Kidney (tissue), 13 donors: ENCODE measurements at regions not wholly inside any gene's neighbourhood (a gene's known extent, or its start where the extent isn't known, plus 50 kb on each side); places are given as distances from the start of the nearest gene placed in this dataset.

Source experiments
- DNase-seq, 5 donors: peaks; one replicate each; pipeline ENCODE4 v3.0.0-alpha.2; 2013 to 2020
- FAIRE-seq: peaks from 2 replicates; lab custom pipeline; 2012; peaks lifted over from hg19 to GRCh38; lab: Jason Lieb, UNC
- H3K27ac ChIP-seq, 2 donors: one replicate each; pipeline ENCODE4 v1.7.0; 2013; ENCODE audit warnings: low read depth in 2 of 2, low read length in 2 of 2, inconsistent platforms in 1 of 2
- H3K27me3 ChIP-seq: one replicate; pipeline ENCODE4 v1.7.1; 2013; ENCODE audit warnings: low read length, inconsistent platforms; ENCODE audit not compliant: control insufficient read depth, insufficient read depth
- H3K36me3 ChIP-seq, 3 donors: one replicate each; pipeline versions ENCODE4 v1.7.0 to v1.7.1; 2013; ENCODE audit warnings: low read length in 3 of 3, control low read depth in 1 of 3, inconsistent platforms in 1 of 3; ENCODE audit not compliant: insufficient read depth in 3 of 3, control insufficient read depth in 2 of 3
- H3K4me1 ChIP-seq, 3 donors: one replicate each; pipeline versions ENCODE4 v1.7.0 to v1.7.1; 2013; ENCODE audit warnings: low read length in 3 of 3, inconsistent platforms in 1 of 3, low read depth in 1 of 3; ENCODE audit not compliant: control insufficient read depth in 2 of 3, insufficient read depth in 2 of 3
- H3K4me3 ChIP-seq, 3 donors: one replicate each; pipeline versions ENCODE4 v1.7.0 to v1.8.1; 2013; ENCODE audit warnings: low read length in 3 of 3, control low read depth in 1 of 3, inconsistent platforms in 1 of 3
- H3K9ac ChIP-seq, 3 donors: one replicate each; pipeline versions ENCODE4 v1.7.0 to v1.7.1; 2013; ENCODE audit warnings: low read length in 3 of 3, control low read depth in 1 of 3, inconsistent platforms in 1 of 3
- H3K9me3 ChIP-seq, 3 donors: one replicate each; pipeline versions ENCODE4 v1.7.0 to v1.7.1; 2013; ENCODE audit warnings: low read length in 3 of 3, control low read depth in 1 of 3, inconsistent platforms in 1 of 3; ENCODE audit not compliant: control insufficient read depth in 2 of 3, insufficient read depth in 1 of 3
- intact Hi-C: fragments of 100-400 bp; cut with DNase I; formaldehyde crosslinking; loops from one replicate; pipeline ENCODE4 v1.11.1; 2022
- TF ChIP-seq, protein P1 (sequence below): IDR thresholded peaks from 3 replicates; pipeline ENCODE4 v1.5.1; 2012; ENCODE audit warnings: mild to moderate bottlenecking, moderate library complexity, borderline replicate concordance; ENCODE audit not compliant: insufficient read depth; ENCODE audit errors: extremely low read depth
- donor health status: control.
- donor health status: control.
- donor health status: control.
- donor health status: control.
- donor health status: control.
- donor health status: DM: yes; HTN: yes; CAD: no.
- donor health status: Normal renal cell carcinoma (clear cell type).

DNA sequence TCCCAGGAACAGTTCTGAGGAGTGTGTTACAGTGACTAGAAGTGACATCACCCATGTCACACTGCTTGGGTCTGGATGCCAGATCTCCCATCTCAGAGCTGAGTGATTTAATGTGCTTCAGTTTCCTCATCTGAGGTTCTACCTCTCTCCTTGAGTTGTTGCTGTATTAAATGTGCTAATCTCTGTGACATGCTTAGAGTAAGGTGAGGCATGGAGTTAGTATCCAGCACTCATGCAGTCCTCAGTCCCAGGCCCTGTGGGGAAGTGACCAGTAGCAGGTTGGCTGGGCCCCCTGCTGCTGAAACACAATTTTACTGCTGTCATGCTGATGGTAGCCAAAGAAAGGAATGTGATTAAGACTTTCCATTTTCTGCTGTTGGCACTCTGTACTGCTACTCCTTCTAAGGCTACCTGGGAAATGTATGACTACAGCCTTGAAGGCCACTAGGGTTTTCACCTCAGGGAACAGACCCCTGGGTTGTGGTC, 639.6 kb downstream of the MID1IP1 start:
- DNase-seq (no peak), FAIRE-seq (no peak)
- no peak overlapping the region for H3K27ac ChIP-seq
- intact Hi-C loops, result no loop called here
- TF ChIP-seq, protein P1, sequence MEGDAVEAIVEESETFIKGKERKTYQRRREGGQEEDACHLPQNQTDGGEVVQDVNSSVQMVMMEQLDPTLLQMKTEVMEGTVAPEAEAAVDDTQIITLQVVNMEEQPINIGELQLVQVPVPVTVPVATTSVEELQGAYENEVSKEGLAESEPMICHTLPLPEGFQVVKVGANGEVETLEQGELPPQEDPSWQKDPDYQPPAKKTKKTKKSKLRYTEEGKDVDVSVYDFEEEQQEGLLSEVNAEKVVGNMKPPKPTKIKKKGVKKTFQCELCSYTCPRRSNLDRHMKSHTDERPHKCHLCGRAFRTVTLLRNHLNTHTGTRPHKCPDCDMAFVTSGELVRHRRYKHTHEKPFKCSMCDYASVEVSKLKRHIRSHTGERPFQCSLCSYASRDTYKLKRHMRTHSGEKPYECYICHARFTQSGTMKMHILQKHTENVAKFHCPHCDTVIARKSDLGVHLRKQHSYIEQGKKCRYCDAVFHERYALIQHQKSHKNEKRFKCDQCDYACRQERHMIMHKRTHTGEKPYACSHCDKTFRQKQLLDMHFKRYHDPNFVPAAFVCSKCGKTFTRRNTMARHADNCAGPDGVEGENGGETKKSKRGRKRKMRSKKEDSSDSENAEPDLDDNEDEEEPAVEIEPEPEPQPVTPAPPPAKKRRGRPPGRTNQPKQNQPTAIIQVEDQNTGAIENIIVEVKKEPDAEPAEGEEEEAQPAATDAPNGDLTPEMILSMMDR, result no peak
- H3K4me3 ChIP-seq, result no peak overlapping the region
- no peak overlapping the region for H3K9ac ChIP-seq
- peaks cover 4% of the 10 kb centered on the region for H3K27me3 ChIP-seq
- H3K4me1 ChIP-seq, result no peaks in the 10 kb centered on the region
- no peaks in the 10 kb centered on the region for H3K36me3 ChIP-seq
- H3K9me3 ChIP-seq, result no peaks in the 10 kb centered on the region

DNA sequence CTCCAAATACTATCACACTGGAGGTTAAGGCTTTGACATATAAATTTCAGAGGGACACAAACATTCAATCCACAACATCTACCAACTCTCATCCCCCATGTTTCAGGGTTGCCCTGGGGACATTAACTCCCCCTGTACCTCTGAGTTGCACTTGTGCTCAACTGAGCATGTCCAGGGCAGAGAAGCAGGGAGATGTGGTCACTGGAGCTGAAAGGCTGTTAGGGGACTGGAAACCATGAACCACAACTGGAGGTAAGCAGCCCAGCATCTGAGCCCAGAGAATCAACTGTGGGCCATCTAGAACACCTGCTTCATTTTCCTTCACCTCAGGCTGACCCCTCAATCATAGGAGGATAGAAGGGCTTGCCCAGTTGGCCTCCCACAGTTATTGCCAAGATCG, 641.1 kb downstream of the MID1IP1 start:
- H3K4me1 ChIP-seq, result no peaks in the 10 kb centered on the region
- no peak for FAIRE-seq
- H3K9ac ChIP-seq, result no peak overlapping the region
- no peak overlapping the region for H3K27ac ChIP-seq
- intact Hi-C loops, result no loop called here
- peaks cover 1% of the 10 kb centered on the region for H3K27me3 ChIP-seq
- H3K36me3 ChIP-seq, result no peaks in the 10 kb centered on the region
- H3K4me3 ChIP-seq, result no peak overlapping the region
- TF ChIP-seq, protein P1, result no peak
- peak in 2 of 5 donors; percentile 17 to 20 for DNase-seq
- H3K9me3 ChIP-seq, result no peaks in the 10 kb centered on the region

DNA sequence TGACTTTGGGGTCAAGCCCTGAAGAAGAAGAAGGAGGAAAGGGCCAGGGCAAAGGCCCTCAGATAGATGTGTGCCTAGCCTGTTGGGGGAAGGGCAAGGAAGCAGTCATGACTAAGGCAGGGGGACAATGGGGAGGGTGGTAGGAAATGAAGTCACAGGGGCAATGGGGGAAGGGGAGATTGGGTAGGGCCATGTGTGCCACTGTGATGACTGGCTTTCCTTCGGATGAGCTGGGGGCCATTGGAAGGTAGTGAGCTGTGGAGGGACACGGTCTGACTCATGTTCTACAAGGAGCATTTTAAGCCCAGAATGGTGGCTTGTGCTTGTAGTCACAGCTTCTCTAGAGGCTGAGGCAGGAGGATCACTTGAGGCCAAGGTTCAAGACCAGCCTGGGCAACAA, 642.0 kb downstream of the MID1IP1 start:
- Histone ChIP-seq H3K27me3 (no peaks in the 10 kb centered on the region), H3K36me3 (no peaks in the 10 kb centered on the region), H3K4me3 (no peak overlapping the region), H3K4me1 (no peaks in the 10 kb centered on the region), H3K27ac (no peak overlapping the region), H3K9ac (no peak overlapping the region), H3K9me3 (no peaks in the 10 kb centered on the region)
- TF ChIP-seq, protein P1, result no peak
- intact Hi-C loops, result no loop called here
- DNase-seq (no peak), FAIRE-seq (no peak)

DNA sequence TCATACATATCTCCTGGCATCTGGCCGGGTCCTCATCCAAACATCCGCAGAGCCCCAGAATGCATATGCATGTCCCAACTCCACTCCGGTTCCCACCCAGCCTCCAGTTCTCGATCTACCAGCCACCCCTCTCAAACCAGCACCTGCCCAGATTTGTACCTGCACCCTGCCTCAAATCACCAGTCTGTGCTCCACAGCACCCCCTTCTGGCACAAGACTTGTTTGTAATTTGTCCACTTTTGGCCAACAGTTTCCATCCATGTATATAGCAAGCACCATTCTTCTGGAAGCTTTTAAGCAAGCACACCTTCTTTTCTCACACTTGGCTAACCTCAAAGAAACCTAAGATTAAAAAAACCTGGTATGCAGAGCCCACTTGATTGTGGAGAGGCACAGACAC, 644.1 kb downstream of the MID1IP1 start:
- Histone ChIP-seq H3K4me3 (no peak overlapping the region), H3K27ac (no peak overlapping the region), H3K27me3 (no peaks in the 10 kb centered on the region), H3K9ac (no peak overlapping the region), H3K9me3 (no peaks in the 10 kb centered on the region), H3K4me1 (peaks cover 0 to 5% (median 0%) of the 10 kb centered on the region in 3 donors), H3K36me3 (no peaks in the 10 kb centered on the region)
- FAIRE-seq, result no peak
- peak in 1 of 5 donors; percentile 23 for DNase-seq
- TF ChIP-seq, protein P1, result peak; percentile 31
- intact Hi-C loops, result no loop called here
